ENCODE measurements at regions not wholly inside any gene's neighbourhood (a gene's known extent, or its start where the extent isn't known, plus 50 kb on each side); places are given as distances from the start of the nearest gene placed in this dataset.
A peak's percentile ranks its signal among the peaks of the same experiment; 100 is the strongest.

- DNase-seq (ENCODE audit: low spot score): no peak
Measured at GRCh38 chr12:90129366-90130030, 420.9 kb upstream of the ATP2B1 start.

- DNase-seq (ENCODE audit: low spot score): no peak
Measured at GRCh38 chr12:90128526-90128925, 419.9 kb upstream of the ATP2B1 start.

GRCh38 chr12:90126125-90126524 is 417.5 kb upstream of the ATP2B1 start:
- no peak for DNase-seq (ENCODE audit: low spot score)

GRCh38 chr12:90124914-90125313 is 416.3 kb upstream of the ATP2B1 start:
- no peak for DNase-seq (ENCODE audit: low spot score)

- DNase-seq (ENCODE audit: low spot score): no peak
Measured at GRCh38 chr12:90124289-90124688, 415.7 kb upstream of the ATP2B1 start.

GRCh38 chr12:90122681-90123080 is 414.0 kb upstream of the ATP2B1 start:
- DNase-seq (ENCODE audit: low spot score): no peak

GRCh38 chr12:90120627-90121026 is 412.0 kb upstream of the ATP2B1 start:
- DNase-seq (ENCODE audit: low spot score): no peak

GRCh38 chr12:90112666-90113065 is 404.0 kb upstream of the ATP2B1 start:
- DNase-seq (ENCODE audit: low spot score): no peak

GRCh38 chr12:90111791-90112580 is 403.3 kb upstream of the ATP2B1 start:
- DNase-seq (ENCODE audit: low spot score): no peak

GRCh38 chr12:90106568-90106967 is 397.9 kb upstream of the ATP2B1 start:
- DNase-seq (ENCODE audit: low spot score): no peak

GRCh38 chr12:90102957-90103652 is 394.5 kb upstream of the ATP2B1 start:
- DNase-seq (ENCODE audit: low spot score): peak; percentile 9

- DNase-seq (ENCODE audit: low spot score): no peak
Measured at GRCh38 chr12:90100579-90100978, 391.9 kb upstream of the ATP2B1 start.

- no peak for DNase-seq (ENCODE audit: low spot score)
Measured at GRCh38 chr12:90099288-90099687, 390.6 kb upstream of the ATP2B1 start.

GRCh38 chr12:90098132-90098779 is 389.6 kb upstream of the ATP2B1 start:
- DNase-seq (ENCODE audit: low spot score): no peak

GRCh38 chr12:90091809-90092208 is 383.2 kb upstream of the ATP2B1 start:
- DNase-seq (ENCODE audit: low spot score): no peak

- peak; percentile 7 for DNase-seq (ENCODE audit: low spot score)
Measured at GRCh38 chr12:90090929-90091651, 382.5 kb upstream of the ATP2B1 start.

- DNase-seq (ENCODE audit: low spot score): no peak
Measured at GRCh38 chr12:90086281-90086680, 377.6 kb upstream of the ATP2B1 start.

- no peak for DNase-seq (ENCODE audit: low spot score)
Measured at GRCh38 chr12:90085494-90086274, 377.0 kb upstream of the ATP2B1 start.

GRCh38 chr12:90084018-90084417 is 375.4 kb upstream of the ATP2B1 start:
- no peak for DNase-seq (ENCODE audit: low spot score)

- DNase-seq (ENCODE audit: low spot score): no peak
Measured at GRCh38 chr12:90080616-90081015, 372.0 kb upstream of the ATP2B1 start.

All from HuH-7 (cell line).